ENCODE measurements at regions not wholly inside any gene's neighbourhood (a gene's known extent, or its start where the extent isn't known, plus 50 kb on each side); places are given as distances from the start of the nearest gene placed in this dataset.

DNA sequence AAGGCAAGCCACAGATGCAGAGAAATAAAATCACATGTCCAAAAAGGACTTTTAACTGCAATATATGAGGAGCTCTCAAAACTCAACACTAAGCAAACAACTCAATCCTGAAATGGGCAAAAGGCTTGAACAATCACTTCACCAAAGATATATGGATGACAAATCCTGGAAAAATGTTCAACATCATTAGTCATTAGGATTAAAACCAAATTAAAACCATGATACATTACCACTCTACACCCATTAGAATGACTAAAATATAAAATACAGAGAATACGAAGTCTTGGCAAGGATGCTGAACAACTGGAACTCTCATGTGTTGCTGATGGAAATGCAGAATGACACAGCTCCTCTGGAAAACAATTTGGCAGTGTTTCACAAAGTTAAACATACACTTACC is 277.4 kb downstream of the TLE1 start (continued):
- TF ChIP-seq, protein P1, sequence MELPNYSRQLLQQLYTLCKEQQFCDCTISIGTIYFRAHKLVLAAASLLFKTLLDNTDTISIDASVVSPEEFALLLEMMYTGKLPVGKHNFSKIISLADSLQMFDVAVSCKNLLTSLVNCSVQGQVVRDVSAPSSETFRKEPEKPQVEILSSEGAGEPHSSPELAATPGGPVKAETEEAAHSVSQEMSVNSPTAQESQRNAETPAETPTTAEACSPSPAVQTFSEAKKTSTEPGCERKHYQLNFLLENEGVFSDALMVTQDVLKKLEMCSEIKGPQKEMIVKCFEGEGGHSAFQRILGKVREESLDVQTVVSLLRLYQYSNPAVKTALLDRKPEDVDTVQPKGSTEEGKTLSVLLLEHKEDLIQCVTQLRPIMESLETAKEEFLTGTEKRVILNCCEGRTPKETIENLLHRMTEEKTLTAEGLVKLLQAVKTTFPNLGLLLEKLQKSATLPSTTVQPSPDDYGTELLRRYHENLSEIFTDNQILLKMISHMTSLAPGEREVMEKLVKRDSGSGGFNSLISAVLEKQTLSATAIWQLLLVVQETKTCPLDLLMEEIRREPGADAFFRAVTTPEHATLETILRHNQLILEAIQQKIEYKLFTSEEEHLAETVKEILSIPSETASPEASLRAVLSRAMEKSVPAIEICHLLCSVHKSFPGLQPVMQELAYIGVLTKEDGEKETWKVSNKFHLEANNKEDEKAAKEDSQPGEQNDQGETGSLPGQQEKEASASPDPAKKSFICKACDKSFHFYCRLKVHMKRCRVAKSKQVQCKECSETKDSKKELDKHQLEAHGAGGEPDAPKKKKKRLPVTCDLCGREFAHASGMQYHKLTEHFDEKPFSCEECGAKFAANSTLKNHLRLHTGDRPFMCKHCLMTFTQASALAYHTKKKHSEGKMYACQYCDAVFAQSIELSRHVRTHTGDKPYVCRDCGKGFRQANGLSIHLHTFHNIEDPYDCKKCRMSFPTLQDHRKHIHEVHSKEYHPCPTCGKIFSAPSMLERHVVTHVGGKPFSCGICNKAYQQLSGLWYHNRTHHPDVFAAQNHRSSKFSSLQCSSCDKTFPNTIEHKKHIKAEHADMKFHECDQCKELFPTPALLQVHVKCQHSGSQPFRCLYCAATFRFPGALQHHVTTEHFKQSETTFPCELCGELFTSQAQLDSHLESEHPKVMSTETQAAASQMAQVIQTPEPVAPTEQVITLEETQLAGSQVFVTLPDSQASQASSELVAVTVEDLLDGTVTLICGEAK (IDR thresholded peaks at IDR 0.05): no peak
- TF ChIP-seq, protein P1 (CRISPR knock-in tag; IDR thresholded peaks at IDR 0.05): no peak
- TF ChIP-seq, protein P2, sequence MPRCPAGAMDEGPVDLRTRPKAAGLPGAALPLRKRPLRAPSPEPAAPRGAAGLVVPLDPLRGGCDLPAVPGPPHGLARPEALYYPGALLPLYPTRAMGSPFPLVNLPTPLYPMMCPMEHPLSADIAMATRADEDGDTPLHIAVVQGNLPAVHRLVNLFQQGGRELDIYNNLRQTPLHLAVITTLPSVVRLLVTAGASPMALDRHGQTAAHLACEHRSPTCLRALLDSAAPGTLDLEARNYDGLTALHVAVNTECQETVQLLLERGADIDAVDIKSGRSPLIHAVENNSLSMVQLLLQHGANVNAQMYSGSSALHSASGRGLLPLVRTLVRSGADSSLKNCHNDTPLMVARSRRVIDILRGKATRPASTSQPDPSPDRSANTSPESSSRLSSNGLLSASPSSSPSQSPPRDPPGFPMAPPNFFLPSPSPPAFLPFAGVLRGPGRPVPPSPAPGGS (CRISPR knock-in tag; IDR thresholded peaks at IDR 0.05): no peak
- TF ChIP-seq, protein P3, sequence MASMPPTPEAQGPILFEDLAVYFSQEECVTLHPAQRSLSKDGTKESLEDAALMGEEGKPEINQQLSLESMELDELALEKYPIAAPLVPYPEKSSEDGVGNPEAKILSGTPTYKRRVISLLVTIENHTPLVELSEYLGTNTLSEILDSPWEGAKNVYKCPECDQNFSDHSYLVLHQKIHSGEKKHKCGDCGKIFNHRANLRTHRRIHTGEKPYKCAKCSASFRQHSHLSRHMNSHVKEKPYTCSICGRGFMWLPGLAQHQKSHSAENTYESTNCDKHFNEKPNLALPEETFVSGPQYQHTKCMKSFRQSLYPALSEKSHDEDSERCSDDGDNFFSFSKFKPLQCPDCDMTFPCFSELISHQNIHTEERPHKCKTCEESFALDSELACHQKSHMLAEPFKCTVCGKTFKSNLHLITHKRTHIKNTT (CRISPR knock-in tag; IDR thresholded peaks at IDR 0.05): no peak
- TF ChIP-seq RAD21 (CRISPR knock-in tag; IDR thresholded peaks at IDR 0.05) (no peak), NBN (conservative IDR thresholded peaks at IDR 0.05) (no peak), ZNF652 (CRISPR knock-in tag; IDR thresholded peaks at IDR 0.05; ENCODE audit: borderline replicate concordance, low read depth) (no peak)
